ENCODE measurements at regions not wholly inside any gene's neighbourhood (a gene's known extent, or its start where the extent isn't known, plus 50 kb on each side); places are given as distances from the start of the nearest gene placed in this dataset.

- no peaks in the 10 kb centered on the region for H3K4me1 ChIP-seq (ENCODE audit: low read depth)
- H3K36me3 ChIP-seq (ENCODE audit: low read depth) = no peaks in the 10 kb centered on the region
- ATAC-seq (no peak), DNase-seq (no peak)
- H3K9me3 ChIP-seq = no peaks in the 10 kb centered on the region
- no peak for TF ChIP-seq CTCF (IDR thresholded peaks at IDR 0.05)
- intact Hi-C loops (cut with DNase I, micrococcal nuclease) = no loop called here
- no peak overlapping the region for H3K4me3 ChIP-seq
Observed at GRCh38 chr18:22789052-22789451, 144.1 kb upstream of the RBBP8 start.

DNA sequence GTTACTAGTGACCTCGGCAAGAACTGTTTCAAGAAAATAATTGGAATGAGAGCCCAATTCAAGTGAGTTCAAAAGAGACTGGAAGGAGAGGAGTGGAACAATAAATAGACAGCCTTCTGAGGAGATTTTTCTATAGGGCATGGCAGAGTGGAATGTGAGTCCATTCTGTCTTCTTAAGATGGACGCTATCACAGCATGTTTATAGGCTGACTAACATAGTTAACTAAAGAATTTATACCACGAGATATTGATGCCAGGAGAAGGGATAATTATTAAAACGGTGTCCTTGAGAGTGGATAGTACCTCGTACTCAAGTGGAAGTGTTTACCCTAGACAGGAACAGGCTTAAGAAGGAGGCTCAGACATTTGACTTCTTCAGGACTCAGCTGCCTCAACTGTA is 143.5 kb upstream of the RBBP8 start:
- Histone ChIP-seq H3K4me1 (ENCODE audit: low read depth) (no peaks in the 10 kb centered on the region), H3K9me3 (no peaks in the 10 kb centered on the region), H3K36me3 (ENCODE audit: low read depth) (no peaks in the 10 kb centered on the region), H3K4me3 (no peak overlapping the region)
- DNase-seq = no peak
- TF ChIP-seq CTCF (IDR thresholded peaks at IDR 0.05) = no peak
- ATAC-seq = no peak
- intact Hi-C loops (cut with DNase I, micrococcal nuclease) = no loop called here

GRCh38 chr18:22790545-22791309 is 142.4 kb upstream of the RBBP8 start:
- ATAC-seq (no peak), DNase-seq (no peak)
- intact Hi-C loops (cut with DNase I, micrococcal nuclease) = no loop called here
- Histone ChIP-seq H3K4me1 (ENCODE audit: low read depth) (no peaks in the 10 kb centered on the region), H3K4me3 (no peak overlapping the region), H3K9me3 (no peaks in the 10 kb centered on the region), H3K36me3 (ENCODE audit: low read depth) (no peaks in the 10 kb centered on the region)
- no peak for TF ChIP-seq CTCF (IDR thresholded peaks at IDR 0.05)

DNA sequence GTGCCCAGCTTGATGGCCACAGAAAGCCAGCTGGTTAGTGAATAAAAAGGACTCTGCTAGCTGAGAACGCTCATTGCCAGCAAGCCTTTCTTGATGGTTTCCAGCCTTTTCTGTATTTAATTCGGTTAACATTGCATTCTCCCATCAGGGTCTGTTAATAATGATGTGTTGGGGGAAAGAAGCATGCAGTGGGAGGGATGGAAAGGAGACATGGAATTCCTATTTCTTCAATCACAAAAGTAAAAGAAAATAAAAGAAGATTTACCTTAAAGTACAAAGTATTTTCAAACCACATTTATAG is 141.9 kb upstream of the RBBP8 start:
- H3K36me3 ChIP-seq (ENCODE audit: low read depth) = no peaks in the 10 kb centered on the region
- DNase-seq (no peak), ATAC-seq (no peak)
- no peak overlapping the region for H3K4me3 ChIP-seq
- intact Hi-C loops (cut with DNase I, micrococcal nuclease) = no loop called here
- no peaks in the 10 kb centered on the region for H3K4me1 ChIP-seq (ENCODE audit: low read depth)
- TF ChIP-seq CTCF (IDR thresholded peaks at IDR 0.05) = no peak
- H3K9me3 ChIP-seq = no peaks in the 10 kb centered on the region

DNA sequence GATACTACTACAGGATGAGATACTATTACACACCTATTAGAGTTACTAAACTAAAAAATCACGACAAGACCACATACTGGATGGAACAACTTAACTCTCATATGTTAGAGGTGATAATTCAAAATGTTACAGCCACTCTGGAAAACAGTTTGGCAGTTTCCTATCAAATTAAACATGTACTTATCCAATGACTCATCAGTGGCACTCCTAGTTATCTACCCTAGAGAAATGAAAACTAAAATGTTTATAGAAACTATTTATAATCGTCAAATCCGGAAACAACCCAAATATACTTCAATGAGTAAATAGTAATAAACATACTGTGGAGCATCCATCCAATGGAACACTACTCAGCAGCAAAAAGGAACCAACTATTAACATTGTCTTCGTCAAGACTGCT is 137.0 kb upstream of the RBBP8 start:
- intact Hi-C loops (cut with DNase I, micrococcal nuclease) = no loop called here

More for the DNA sequence above, 137.0 kb upstream of the RBBP8 start:
- Histone ChIP-seq H3K36me3 (ENCODE audit: low read depth) (no peaks in the 10 kb centered on the region), H3K4me3 (no peak overlapping the region), H3K9me3 (no peaks in the 10 kb centered on the region), H3K4me1 (ENCODE audit: low read depth) (peaks cover 13% of the 10 kb centered on the region)
- ATAC-seq (peak; percentile 37), DNase-seq (no peak)
- TF ChIP-seq CTCF (IDR thresholded peaks at IDR 0.05) = no peak

Data from mucosa of descending colon (tissue), 3 donors.